ENCODE measurements at regions not wholly inside any gene's neighbourhood (a gene's known extent, or its start where the extent isn't known, plus 50 kb on each side); places are given as distances from the start of the nearest gene placed in this dataset.

DNA sequence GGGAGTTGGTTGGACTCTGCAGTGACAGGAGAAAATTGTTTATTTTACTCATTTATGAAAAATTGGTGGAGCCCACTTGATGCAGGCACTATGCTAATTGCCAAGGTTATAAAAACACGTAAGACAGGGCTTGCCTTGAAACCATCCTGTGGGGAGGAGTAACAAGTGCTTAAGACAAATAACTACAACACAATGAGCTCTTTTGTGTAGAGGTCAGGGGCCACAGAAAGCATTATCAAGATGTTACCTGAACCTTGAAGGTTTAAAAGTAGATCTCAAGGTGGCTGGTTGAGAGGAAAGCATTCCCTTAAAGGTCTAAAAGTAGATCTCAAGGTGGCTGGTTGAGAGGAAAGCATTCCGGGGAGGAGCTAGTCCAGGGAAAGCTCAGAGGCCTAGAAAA, 381.8 kb upstream of the POU3F3 start:
- Histone ChIP-seq H2BK120ac (replicated peaks; ENCODE audit: low read depth, low read length) (no peak overlapping the region), H3K4ac (replicated peaks; ENCODE audit: insufficient read length, low read depth, low read length) (no peak overlapping the region), H2AFZ (ENCODE audit: low read length) (peak overlapping the region; percentile 43; the same call in 1 of the 2 replicates), H2AK5ac (ENCODE audit: low read depth, low read length) (no peak overlapping the region), H3K27ac (ENCODE audit: low read depth, low read length) (no peak overlapping the region), H3K4me2 (ENCODE audit: insufficient read depth in 1 of 2, low read depth in 2 of 2, low read length in 2 of 2) (peak overlapping the region; percentile 17 to 19; a peak in 1 of 4 replicates), H3K36me3 (ENCODE audit: control insufficient read depth in 2 of 4, insufficient read depth in 4 of 4, low read length in 3 of 4) (no peaks in the 10 kb centered on the region), H3K27me3 (replicated peaks in 1 of 4; ENCODE audit: control insufficient read depth in 3 of 4, extremely low read depth in 1 of 4, insufficient read depth in 3 of 4, low read length in 3 of 4) (no peaks in the 10 kb centered on the region), H3K18ac (ENCODE audit: extremely low read depth, low read length) (no peak overlapping the region), H4K91ac (replicated peaks; ENCODE audit: insufficient read length, low read length) (no peak overlapping the region), H3K23me2 (ENCODE audit: low read depth, low read length) (no peaks in the 10 kb centered on the region), H4K5ac (ENCODE audit: insufficient read length, low read depth, low read length) (no peak overlapping the region), H2BK20ac (ENCODE audit: low read length) (0 out of 2 replicates have a peak overlapping the region, but pooled peaks have one; percentile 52), H3K79me2 (ENCODE audit: control insufficient read depth in 1 of 2, insufficient read depth in 2 of 2, low read length in 2 of 2) (no peaks in the 10 kb centered on the region), H3K23ac (ENCODE audit: insufficient read length) (no peak overlapping the region), H4K8ac (ENCODE audit: extremely low read depth, insufficient read depth, low read length) (no peak overlapping the region), H3K9me3 (ENCODE audit: insufficient read depth in 2 of 2, low read depth in 1 of 2, low read length in 1 of 2) (no peaks in the 10 kb centered on the region), H3K79me1 (ENCODE audit: low read depth, low read length) (no peaks in the 10 kb centered on the region), H2BK15ac (ENCODE audit: low read length) (no peak overlapping the region), H4K20me1 (replicated peaks in 1 of 2; ENCODE audit: control insufficient read depth in 1 of 2, insufficient read depth in 2 of 2, low read length in 2 of 2) (no peaks in the 10 kb centered on the region), H3K14ac (ENCODE audit: insufficient read length) (no peak overlapping the region), H3K56ac (replicated peaks; ENCODE audit: insufficient read length, low read depth, low read length) (no peak overlapping the region), H3K4me3 (ENCODE audit: extremely low read depth in 1 of 4, insufficient read depth in 2 of 4, low read depth in 3 of 4, low read length in 4 of 4) (no peak overlapping the region; a peak in 1 of 8 replicates), H2BK12ac (ENCODE audit: low read depth, low read length) (peak overlapping the region; percentile 72; the same call in 1 of the 2 replicates), H2BK5ac (ENCODE audit: low read depth, low read length) (no peak overlapping the region), H3K9ac (replicated peaks in 1 of 4; ENCODE audit: extremely low read depth in 1 of 4, low read depth in 3 of 4, low read length in 3 of 4) (no peak overlapping the region), H3K4me1 (replicated peaks in 1 of 4; ENCODE audit: control insufficient read depth in 3 of 4, insufficient read depth in 4 of 4, low read length in 3 of 4) (peaks cover 0 to 11% (median 3%) of the 10 kb centered on the region in 4 experiments; a peak in 3 of 7 replicates)
- ChIA-PET CTCF (ENCODE audit: partially characterized antibody) (interaction anchor here (0.7 to 1.3 kb wide), 2 partner anchors 52 to 144 kb away, joined by 3 to 4 read pairs; no protein-coding TSS in a partner anchor), POLR2A (ENCODE audit: partially characterized antibody) (no interaction called here)
- TF ChIP-seq CBX5 (IDR thresholded peaks at IDR 0.05; ENCODE audit: low read depth, low read length) (no peak), CHD2 (IDR thresholded peaks at IDR 0.05; ENCODE audit: low read length) (no peak), NANOG (IDR thresholded peaks at IDR 0.05; ENCODE audit: insufficient read depth, low read depth, low read length, poor library complexity, severe bottlenecking) (peak; percentile 20)
- WGBS, 2 experiments (ENCODE audit: extremely low coverage in 1 of 2, insufficient coverage in 1 of 2, insufficient read length in 1 of 2, insufficient replicate concordance in 2 of 2, low coverage in 1 of 2, low lambda C conversion rate in 2 of 2, missing lambda C conversion rate in 1 of 2) = 58% methylated on average over 2 of the region's 2 CpGs; no CpG with 5 or more reads in 1 of the 2 experiments
- DNase-seq (ENCODE audit: low read depth in 1 of 2, low spot score in 2 of 2) = no peak
- FAIRE-seq = peak; percentile 88

Measured in H1 (cell line).